ENCODE measurements at regions not wholly inside any gene's neighbourhood (a gene's known extent, or its start where the extent isn't known, plus 50 kb on each side); places are given as distances from the start of the nearest gene placed in this dataset.

GRCh38 chr4:180261346-180261745, 1981.9 kb upstream of the TENM3 start:
- TF ChIP-seq CTCF (conservative IDR thresholded peaks at IDR 0.05; ENCODE audit: low read depth, low read length) (no peak), EZH2 (IDR thresholded peaks at IDR 0.05; ENCODE audit: borderline replicate concordance, low read depth, low read length, poor library complexity, severe bottlenecking) (no peak)
- BruUV-seq (replicated peaks), result no TSS peak
- CTCF ChIA-PET, result no interaction called here

GRCh38 chr4:180280076-180280475, 1963.1 kb upstream of the TENM3 start:
- no TSS peak for BruUV-seq (replicated peaks)
- no peak for DNase-seq (ENCODE audit: low spot score)

More at GRCh38 chr4:180261346-180261745, 1981.9 kb upstream of the TENM3 start:
- Histone ChIP-seq H3K36me3 (ENCODE audit: insufficient read depth, low read length, poor library complexity, severe bottlenecking) (no peaks in the 10 kb centered on the region), H3K27ac (ENCODE audit: low read depth, low read length, poor library complexity, severe bottlenecking) (no peak overlapping the region), H3K4me3 (ENCODE audit: low read depth, low read length, poor library complexity, severe bottlenecking) (no peak overlapping the region), H3K27me3 (replicated peaks; ENCODE audit: insufficient read depth, low read depth, low read length, poor library complexity) (no peaks in the 10 kb centered on the region), H3K9me3 (ENCODE audit: low read depth, low read length, poor library complexity, severe bottlenecking) (no peaks in the 10 kb centered on the region), H3K4me1 (ENCODE audit: insufficient read depth, low read length, poor library complexity, severe bottlenecking) (no peaks in the 10 kb centered on the region)
- POLR2A ChIA-PET (ENCODE audit: low non-redundant PET), result no interaction called here
- DNase-seq (ENCODE audit: low spot score), result no peak
- intact Hi-C loops (cut with micrococcal nuclease; ENCODE audit: unreplicated experiment), result no loop called here

GRCh38 chr4:180280726-180281297, 1962.4 kb upstream of the TENM3 start:
- no peaks in the 10 kb centered on the region for H3K9me3 ChIP-seq (ENCODE audit: low read depth, low read length, poor library complexity, severe bottlenecking)
- H3K27ac ChIP-seq (ENCODE audit: low read depth, low read length, poor library complexity, severe bottlenecking), result no peak overlapping the region
- no peaks in the 10 kb centered on the region for H3K27me3 ChIP-seq (replicated peaks; ENCODE audit: insufficient read depth, low read depth, low read length, poor library complexity)
- peaks cover 11% of the 10 kb centered on the region for H3K4me1 ChIP-seq (ENCODE audit: insufficient read depth, low read length, poor library complexity, severe bottlenecking)
- ChIA-PET CTCF (no interaction called here), POLR2A (ENCODE audit: low non-redundant PET) (no interaction called here)
- H3K36me3 ChIP-seq (ENCODE audit: insufficient read depth, low read length, poor library complexity, severe bottlenecking), result no peaks in the 10 kb centered on the region
- H3K4me3 ChIP-seq (ENCODE audit: low read depth, low read length, poor library complexity, severe bottlenecking), result peak overlapping the region; percentile 11
- TF ChIP-seq EZH2 (IDR thresholded peaks at IDR 0.05; ENCODE audit: borderline replicate concordance, low read depth, low read length, poor library complexity, severe bottlenecking) (no peak), CTCF (conservative IDR thresholded peaks at IDR 0.05; ENCODE audit: low read depth, low read length) (no peak)
- peak; percentile 55 for DNase-seq (ENCODE audit: low spot score)
- intact Hi-C loops (cut with micrococcal nuclease; ENCODE audit: unreplicated experiment), result no loop called here
- no TSS peak for BruUV-seq (replicated peaks)

More at GRCh38 chr4:180280076-180280475, 1963.1 kb upstream of the TENM3 start:
- Histone ChIP-seq H3K27ac (ENCODE audit: low read depth, low read length, poor library complexity, severe bottlenecking) (no peak overlapping the region), H3K27me3 (replicated peaks; ENCODE audit: insufficient read depth, low read depth, low read length, poor library complexity) (no peaks in the 10 kb centered on the region), H3K9me3 (ENCODE audit: low read depth, low read length, poor library complexity, severe bottlenecking) (no peaks in the 10 kb centered on the region), H3K4me3 (ENCODE audit: low read depth, low read length, poor library complexity, severe bottlenecking) (no peak overlapping the region), H3K4me1 (ENCODE audit: insufficient read depth, low read length, poor library complexity, severe bottlenecking) (peaks cover 11% of the 10 kb centered on the region), H3K36me3 (ENCODE audit: insufficient read depth, low read length, poor library complexity, severe bottlenecking) (no peaks in the 10 kb centered on the region)
- POLR2A ChIA-PET (ENCODE audit: low non-redundant PET), result no interaction called here
- CTCF ChIA-PET, result no interaction called here
- intact Hi-C loops (cut with micrococcal nuclease; ENCODE audit: unreplicated experiment), result no loop called here
- TF ChIP-seq EZH2 (IDR thresholded peaks at IDR 0.05; ENCODE audit: borderline replicate concordance, low read depth, low read length, poor library complexity, severe bottlenecking) (no peak), CTCF (conservative IDR thresholded peaks at IDR 0.05; ENCODE audit: low read depth, low read length) (no peak)
